GM19025 (cell line): ENCODE measurements at regions not wholly inside any gene's neighbourhood (a gene's known extent, or its start where the extent isn't known, plus 50 kb on each side); places are given as distances from the start of the nearest gene placed in this dataset.
"Not testable (repeated sequence)": the region's sequence is repeated elsewhere in the genome, so short reads cannot be mapped to it uniquely, and the experiment has no call there.

ENCODE experiments used
- ATAC-seq: cut with Tn5 transposase; IDR thresholded peaks from one replicate; pipeline ENCODE4 v1.9.1; 2021; ENCODE audit warnings: mild to moderate bottlenecking, low read depth, moderate library complexity; ENCODE audit not compliant: unreplicated experiment

GRCh38 chr10:131834152-131834810 is 66.5 kb upstream of the PPP2R2D start:
- ATAC-seq, result no peak

GRCh38 chr10:131838966-131839742 is 61.7 kb upstream of the PPP2R2D start:
- no peak for ATAC-seq

- not testable (repeated sequence) for ATAC-seq
Measured at GRCh38 chr10:131839880-131840787, 60.7 kb upstream of the PPP2R2D start.

- ATAC-seq, result no peak
Measured at GRCh38 chr10:131840788-131841118, 60.1 kb upstream of the PPP2R2D start.

GRCh38 chr10:131841131-131841660 is 59.6 kb upstream of the PPP2R2D start:
- no peak for ATAC-seq

GRCh38 chr10:131841661-131842139 is 59.1 kb upstream of the PPP2R2D start:
- no peak for ATAC-seq

- ATAC-seq, result no peak
Measured at GRCh38 chr10:131842351-131843088, 58.3 kb upstream of the PPP2R2D start.

- ATAC-seq, result no peak
Measured at GRCh38 chr10:131843089-131843595, 57.7 kb upstream of the PPP2R2D start.

GRCh38 chr10:131843881-131844284 is 56.9 kb upstream of the PPP2R2D start:
- no peak for ATAC-seq

- ATAC-seq, result no peak
Measured at GRCh38 chr10:131844529-131845084, 56.2 kb upstream of the PPP2R2D start.

GRCh38 chr10:131845505-131846239 is 55.1 kb upstream of the PPP2R2D start:
- no peak for ATAC-seq

GRCh38 chr10:131846240-131847101 is 54.3 kb upstream of the PPP2R2D start:
- no peak for ATAC-seq

- ATAC-seq, result no peak
Measured at GRCh38 chr10:131847241-131847783, 53.5 kb upstream of the PPP2R2D start.

GRCh38 chr10:131848296-131848695 is 52.5 kb upstream of the PPP2R2D start:
- ATAC-seq, result no peak

- ATAC-seq, result no peak
Measured at GRCh38 chr10:131848741-131849590, 51.8 kb upstream of the PPP2R2D start.

GRCh38 chr10:131849591-131850382 is 51.0 kb upstream of the PPP2R2D start:
- no peak for ATAC-seq
